Activated B cell treated with CpG ODN at 0.5 μM for 24 hours (primary cell): ENCODE measurements at regions not wholly inside any gene's neighbourhood (a gene's known extent, or its start where the extent isn't known, plus 50 kb on each side); places are given as distances from the start of the nearest gene placed in this dataset.

Experiments used
- ATAC-seq: fragments of 200-7000 bp; cut with Tn5 transposase; one replicate; pipeline ENCODE4 v1.10.0; 2021; ENCODE audit warnings: low read depth, mild to moderate bottlenecking, moderate library complexity
- CTCF ChIA-PET: fragments of 350-600 bp; sonication (Branson Sonifier 250); formaldehyde crosslinking; loops from one replicate; lab custom pipeline; 2021; ENCODE audit warnings: antibody characterized with exemption; lab: Charles Lee
- POLR2A ChIA-PET: fragments of 350-600 bp; sonication (Branson Sonifier 250); formaldehyde crosslinking; loops from one replicate; lab custom pipeline; 2021; ENCODE audit warnings: antibody characterized with exemption; lab: Charles Lee
- DNase-seq: peaks from one replicate; pipeline ENCODE4 v3.0.0; 2022
- H3K27ac Mint-ChIP-seq: one replicate; pipeline ENCODE4 v1.8.0; 2020; ENCODE audit warnings: mixed read lengths
- H3K27me3 Mint-ChIP-seq: one replicate; pipeline ENCODE4 v1.8.0; 2021; ENCODE audit warnings: mixed read lengths
- H3K36me3 Mint-ChIP-seq: one replicate; pipeline ENCODE4 v1.8.0; 2021; ENCODE audit warnings: low read depth, mixed read lengths
- H3K4me1 Mint-ChIP-seq: one replicate; pipeline ENCODE4 v1.8.0; 2021; ENCODE audit warnings: mixed read lengths
- H3K4me3 Mint-ChIP-seq: one replicate; pipeline ENCODE4 v1.8.0; 2020; ENCODE audit warnings: mild to moderate bottlenecking, mixed read lengths
- H3K9me3 Mint-ChIP-seq: one replicate; pipeline ENCODE4 v1.8.0; 2020; ENCODE audit warnings: mixed read lengths
- intact Hi-C: fragments of 100-400 bp; cut with micrococcal nuclease; formaldehyde crosslinking; loops from one replicate; pipeline ENCODE4 v1.15.1; 2024
- TF ChIP-seq, protein P1 (sequence below): fragments of 200-600 bp; IDR thresholded peaks from one replicate; pipeline ENCODE4 v1.8.0; 2022; ENCODE audit warnings: antibody characterized with exemption, mild to moderate bottlenecking

DNA sequence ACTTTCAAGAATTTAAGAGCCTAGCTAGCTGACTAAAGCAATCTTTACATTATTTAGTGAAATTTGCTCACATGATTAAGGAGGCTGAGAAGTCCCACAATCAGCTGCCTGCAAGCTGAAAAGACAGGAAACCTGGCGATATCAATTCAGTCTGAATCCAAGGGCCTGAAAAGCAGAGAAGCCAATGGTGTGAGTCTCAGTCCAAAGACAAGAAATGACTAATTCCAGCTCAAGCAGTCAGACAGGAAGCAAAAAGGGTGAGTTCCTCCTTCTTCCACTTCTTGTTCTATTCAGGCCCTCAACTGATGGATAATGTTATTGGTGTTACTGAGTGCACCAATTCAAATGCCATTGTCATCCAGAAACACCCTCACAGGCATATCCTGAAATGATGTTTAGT, 1231.6 kb upstream of the CELF2 start:
- Mint-ChIP-seq H3K27me3 (no peaks in the 10 kb centered on the region), H3K4me1 (no peaks in the 10 kb centered on the region), H3K9me3 (peaks cover 4% of the 10 kb centered on the region), H3K36me3 (no peaks in the 10 kb centered on the region), H3K27ac (no peak overlapping the region), H3K4me3 (no peak overlapping the region)
- ChIA-PET POLR2A (no interaction called here), CTCF (no interaction called here)
- intact Hi-C loops: no loop called here
- ATAC-seq: no peak
- DNase-seq: no peak
- TF ChIP-seq, protein P1, sequence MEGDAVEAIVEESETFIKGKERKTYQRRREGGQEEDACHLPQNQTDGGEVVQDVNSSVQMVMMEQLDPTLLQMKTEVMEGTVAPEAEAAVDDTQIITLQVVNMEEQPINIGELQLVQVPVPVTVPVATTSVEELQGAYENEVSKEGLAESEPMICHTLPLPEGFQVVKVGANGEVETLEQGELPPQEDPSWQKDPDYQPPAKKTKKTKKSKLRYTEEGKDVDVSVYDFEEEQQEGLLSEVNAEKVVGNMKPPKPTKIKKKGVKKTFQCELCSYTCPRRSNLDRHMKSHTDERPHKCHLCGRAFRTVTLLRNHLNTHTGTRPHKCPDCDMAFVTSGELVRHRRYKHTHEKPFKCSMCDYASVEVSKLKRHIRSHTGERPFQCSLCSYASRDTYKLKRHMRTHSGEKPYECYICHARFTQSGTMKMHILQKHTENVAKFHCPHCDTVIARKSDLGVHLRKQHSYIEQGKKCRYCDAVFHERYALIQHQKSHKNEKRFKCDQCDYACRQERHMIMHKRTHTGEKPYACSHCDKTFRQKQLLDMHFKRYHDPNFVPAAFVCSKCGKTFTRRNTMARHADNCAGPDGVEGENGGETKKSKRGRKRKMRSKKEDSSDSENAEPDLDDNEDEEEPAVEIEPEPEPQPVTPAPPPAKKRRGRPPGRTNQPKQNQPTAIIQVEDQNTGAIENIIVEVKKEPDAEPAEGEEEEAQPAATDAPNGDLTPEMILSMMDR: no peak

DNA sequence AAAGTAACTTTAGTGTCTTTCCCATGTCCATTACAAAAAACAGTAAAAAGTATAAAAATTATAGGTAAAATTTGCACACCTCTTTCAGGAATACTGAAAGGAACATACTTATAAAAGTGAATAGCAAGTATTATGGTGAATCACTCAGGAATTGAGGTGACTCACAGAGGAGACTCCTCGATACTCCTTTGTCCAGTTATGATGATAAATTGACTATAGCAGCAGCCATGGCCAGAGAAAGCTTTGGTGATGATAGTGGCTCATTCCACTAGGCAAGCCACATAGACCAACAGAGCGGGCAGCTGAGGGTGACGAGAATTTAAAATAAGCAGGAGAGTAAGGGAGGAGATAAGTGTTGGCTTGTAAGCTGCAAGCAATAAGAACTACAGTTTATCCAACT, 1231.1 kb upstream of the CELF2 start:
- intact Hi-C loops: no loop called here
- Mint-ChIP-seq H3K4me3 (no peak overlapping the region), H3K27me3 (no peaks in the 10 kb centered on the region), H3K36me3 (no peaks in the 10 kb centered on the region), H3K4me1 (no peaks in the 10 kb centered on the region), H3K9me3 (peaks cover 4% of the 10 kb centered on the region), H3K27ac (no peak overlapping the region)
- POLR2A ChIA-PET: no interaction called here
- ATAC-seq (no peak), DNase-seq (no peak)
- CTCF ChIA-PET: no interaction called here
- TF ChIP-seq, protein P1: no peak

DNA sequence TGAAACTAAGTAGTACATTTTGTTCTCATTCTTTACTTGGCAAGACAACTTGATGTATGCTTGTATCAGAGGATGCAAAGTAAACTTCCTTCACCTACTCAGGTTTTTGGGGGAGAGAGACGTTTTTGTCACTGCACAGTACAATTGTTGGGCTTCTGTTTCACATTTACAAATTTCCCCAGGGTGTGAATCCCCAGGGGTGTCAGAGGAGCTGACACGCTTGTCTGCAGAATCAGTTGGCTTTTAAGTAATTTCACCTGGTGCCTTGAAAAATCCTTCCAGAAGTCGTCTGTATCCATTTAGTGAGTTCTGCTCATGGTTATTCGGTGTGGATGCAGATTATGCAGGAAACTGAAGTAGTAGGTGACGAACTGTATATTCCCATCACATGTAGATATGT, 1227.7 kb upstream of the CELF2 start:
- no peaks in the 10 kb centered on the region for H3K9me3 Mint-ChIP-seq
- no peak overlapping the region for H3K27ac Mint-ChIP-seq
- TF ChIP-seq, protein P1: no peak
- ChIA-PET POLR2A (no interaction called here), CTCF (no interaction called here)
- no peaks in the 10 kb centered on the region for H3K4me1 Mint-ChIP-seq
- H3K36me3 Mint-ChIP-seq: no peaks in the 10 kb centered on the region
- DNase-seq (no peak), ATAC-seq (no peak)
- H3K4me3 Mint-ChIP-seq: no peak overlapping the region
- intact Hi-C loops: no loop called here
- no peaks in the 10 kb centered on the region for H3K27me3 Mint-ChIP-seq

DNA sequence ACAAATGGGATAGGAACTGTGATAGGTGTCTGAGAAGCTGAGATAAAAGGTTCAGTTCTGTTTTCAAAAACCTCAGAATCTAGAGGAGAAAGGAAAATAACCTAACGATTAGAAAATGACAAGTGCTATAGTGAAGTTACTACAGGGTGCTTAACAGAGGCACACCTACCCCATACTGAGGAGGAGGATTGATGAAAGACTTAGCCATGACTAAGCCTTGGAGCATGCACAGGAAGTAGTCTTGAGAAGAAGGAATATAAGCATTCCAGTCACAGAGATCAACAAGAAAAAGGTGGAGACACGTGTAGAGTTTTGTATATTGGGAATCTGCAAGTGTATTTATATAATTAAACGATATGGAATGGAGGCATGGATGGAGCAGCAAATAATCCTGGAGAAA, 1225.5 kb upstream of the CELF2 start:
- Mint-ChIP-seq H3K4me3 (no peak overlapping the region), H3K27me3 (no peaks in the 10 kb centered on the region), H3K9me3 (no peaks in the 10 kb centered on the region), H3K27ac (no peak overlapping the region), H3K36me3 (no peaks in the 10 kb centered on the region), H3K4me1 (no peaks in the 10 kb centered on the region)
- no peak for DNase-seq
- ChIA-PET POLR2A (no interaction called here), CTCF (no interaction called here)
- no peak for ATAC-seq
- intact Hi-C loops: no loop called here
- TF ChIP-seq, protein P1: no peak

DNA sequence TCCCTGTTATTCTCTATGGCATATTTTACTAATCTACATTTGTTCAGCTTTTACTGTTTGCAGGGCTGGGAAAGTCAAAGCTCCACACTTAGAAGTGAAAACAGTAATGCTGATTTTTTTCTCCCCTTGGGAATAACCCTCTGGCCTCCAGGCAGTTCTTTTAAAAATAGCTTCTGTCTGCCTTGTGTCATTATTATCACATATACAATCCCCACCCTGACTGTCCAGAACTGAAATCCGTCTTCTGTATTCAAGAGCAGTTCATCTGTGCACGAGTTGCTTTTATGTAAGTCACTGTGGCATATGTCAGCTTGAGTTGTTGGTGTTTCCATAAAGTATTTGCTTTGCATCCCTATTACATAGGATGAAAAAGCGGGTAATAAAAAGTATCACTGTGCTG, 1221.1 kb upstream of the CELF2 start:
- H3K27me3 Mint-ChIP-seq: no peaks in the 10 kb centered on the region
- intact Hi-C loops: no loop called here
- no peak overlapping the region for H3K4me3 Mint-ChIP-seq
- no peak overlapping the region for H3K27ac Mint-ChIP-seq
- H3K36me3 Mint-ChIP-seq: no peaks in the 10 kb centered on the region
- DNase-seq (no peak), ATAC-seq (no peak)
- POLR2A ChIA-PET: no interaction called here
- H3K9me3 Mint-ChIP-seq: no peaks in the 10 kb centered on the region
- TF ChIP-seq, protein P1: no peak
- CTCF ChIA-PET: no interaction called here
- peaks cover 10% of the 10 kb centered on the region for H3K4me1 Mint-ChIP-seq
